AG04450 (cell line): ENCODE measurements at regions not wholly inside any gene's neighbourhood (a gene's known extent, or its start where the extent isn't known, plus 50 kb on each side); places are given as distances from the start of the nearest gene placed in this dataset.
A peak's percentile ranks its signal among the peaks of the same experiment; 100 is the strongest.

Experiments used
- CTCF ChIA-PET: fragments of 300-600, 350-600 bp; formaldehyde crosslinking; extraction: SDS; loops from one replicate; lab custom pipeline; 2022; ENCODE audit warnings: antibody characterized with exemption, inconsistent platforms; lab: Charles Lee
- POLR2A ChIA-PET: fragments of 350-600 bp; formaldehyde crosslinking; extraction: SDS; loops from one replicate; lab custom pipeline; 2021; ENCODE audit warnings: antibody characterized with exemption, inconsistent platforms; lab: Yijun Ruan, JAX
- DNase-seq: peaks from one replicate; pipeline ENCODE4 v3.0.0-alpha.2; 2011; ENCODE audit warnings: low read depth, low spot score
- H3K27ac ChIP-seq: one replicate; pipeline ENCODE4 v1.5.1; 2012; ENCODE audit warnings: low read depth, low read length, control low read depth
- H3K27me3 ChIP-seq: one replicate; pipeline ENCODE4 v1.6.0; 2012; ENCODE audit warnings: low read length; ENCODE audit not compliant: control insufficient read depth, insufficient read depth
- H3K4me3 ChIP-seq: 2 replicates; pipeline ENCODE4 v1.5.1; 2011; ENCODE audit warnings: mild to moderate bottlenecking, low read depth, low read length, control low read depth
- H3K9me3 ChIP-seq: 2 replicates; pipeline ENCODE4 v1.5.1; 2012; ENCODE audit warnings: low read length; ENCODE audit not compliant: control insufficient read depth, insufficient read depth
- TF ChIP-seq, protein P1 (sequence below): IDR thresholded peaks from 2 replicates; pipeline ENCODE4 v1.5.1; 2011; ENCODE audit warnings: low read depth, low read length, control low read depth, inconsistent platforms

DNA sequence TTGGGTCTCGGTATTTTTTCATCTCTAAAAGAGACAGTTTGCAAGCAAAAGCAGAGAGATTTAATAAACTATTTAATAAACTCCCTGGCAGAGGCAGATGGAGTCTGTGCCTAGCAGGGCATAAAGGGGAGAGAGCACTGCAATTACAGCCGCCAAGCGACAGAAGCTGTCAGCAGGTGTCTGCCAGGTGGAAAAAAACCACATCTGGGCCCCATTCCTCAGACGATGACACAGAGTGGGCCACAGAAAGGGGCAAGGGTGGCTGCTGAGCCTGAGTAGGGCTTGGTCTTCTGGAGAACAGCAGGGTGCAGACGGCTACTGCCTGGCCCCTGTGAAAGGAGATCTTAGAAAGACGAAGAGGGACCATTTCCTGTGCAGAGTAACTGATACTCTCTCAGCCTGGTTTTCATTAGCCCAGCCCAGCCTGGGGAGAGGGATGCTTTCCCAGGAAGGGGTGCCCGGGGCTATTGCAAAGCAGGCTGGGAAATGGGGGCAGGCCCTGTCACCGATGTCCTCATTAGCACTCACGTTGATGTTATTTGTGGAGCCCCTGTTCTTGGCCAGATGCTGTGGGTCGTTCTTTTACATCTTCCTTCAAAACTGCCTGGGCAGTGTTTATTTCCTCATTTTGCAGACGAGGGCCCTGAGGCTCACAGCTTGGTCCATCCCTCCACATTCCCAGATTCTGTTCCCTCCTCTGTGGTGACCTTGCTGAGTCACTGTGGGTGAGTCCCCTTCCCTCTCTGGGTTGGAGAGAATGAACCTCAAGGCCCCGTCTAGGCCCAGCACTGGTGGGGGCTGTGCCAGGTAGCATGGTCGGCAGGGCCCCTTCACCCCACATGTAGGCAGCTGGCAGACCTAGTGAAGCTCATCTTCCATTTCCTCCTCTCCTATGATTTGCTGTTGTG is 472.7 kb downstream of the PTPRU start:
- CTCF ChIA-PET = interaction anchor here (0.7 to 2.4 kb wide), 4 partner anchors 11 to 671 kb away, joined by 3 to 18 read pairs (median 4); no protein-coding TSS in a partner anchor
- Histone ChIP-seq H3K9me3 (no peaks in the 10 kb centered on the region; the same call in 1 of the 2 replicates), H3K27me3 (no peaks in the 10 kb centered on the region), H3K4me3 (no peak overlapping the region), H3K27ac (peak overlapping the region; percentile 99)
- POLR2A ChIA-PET = no interaction called here
- peak; percentile 63 for DNase-seq
- TF ChIP-seq, protein P1, sequence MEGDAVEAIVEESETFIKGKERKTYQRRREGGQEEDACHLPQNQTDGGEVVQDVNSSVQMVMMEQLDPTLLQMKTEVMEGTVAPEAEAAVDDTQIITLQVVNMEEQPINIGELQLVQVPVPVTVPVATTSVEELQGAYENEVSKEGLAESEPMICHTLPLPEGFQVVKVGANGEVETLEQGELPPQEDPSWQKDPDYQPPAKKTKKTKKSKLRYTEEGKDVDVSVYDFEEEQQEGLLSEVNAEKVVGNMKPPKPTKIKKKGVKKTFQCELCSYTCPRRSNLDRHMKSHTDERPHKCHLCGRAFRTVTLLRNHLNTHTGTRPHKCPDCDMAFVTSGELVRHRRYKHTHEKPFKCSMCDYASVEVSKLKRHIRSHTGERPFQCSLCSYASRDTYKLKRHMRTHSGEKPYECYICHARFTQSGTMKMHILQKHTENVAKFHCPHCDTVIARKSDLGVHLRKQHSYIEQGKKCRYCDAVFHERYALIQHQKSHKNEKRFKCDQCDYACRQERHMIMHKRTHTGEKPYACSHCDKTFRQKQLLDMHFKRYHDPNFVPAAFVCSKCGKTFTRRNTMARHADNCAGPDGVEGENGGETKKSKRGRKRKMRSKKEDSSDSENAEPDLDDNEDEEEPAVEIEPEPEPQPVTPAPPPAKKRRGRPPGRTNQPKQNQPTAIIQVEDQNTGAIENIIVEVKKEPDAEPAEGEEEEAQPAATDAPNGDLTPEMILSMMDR = no peak

DNA sequence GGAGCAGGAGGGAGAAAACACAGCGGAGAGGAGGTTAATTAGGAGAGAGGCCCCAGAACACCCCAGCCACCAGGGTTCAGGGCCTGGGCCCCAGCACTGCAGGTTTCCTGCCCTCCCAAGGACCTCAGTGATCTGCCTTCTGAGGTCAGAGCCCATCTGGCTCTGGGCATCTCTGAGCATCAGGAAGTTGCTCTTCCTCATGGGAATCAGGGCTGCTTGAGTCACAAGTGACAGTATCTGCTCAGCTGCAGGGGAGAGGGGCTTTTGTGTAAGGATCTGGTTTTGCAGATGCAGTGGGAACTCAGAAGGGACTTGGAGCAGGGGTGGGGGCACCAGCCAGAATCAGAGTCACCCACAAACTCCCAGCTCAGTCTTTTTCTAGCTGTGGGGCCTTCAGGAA is 472.1 kb downstream of the PTPRU start:
- no peak for DNase-seq
- Histone ChIP-seq H3K27ac (peak overlapping the region; percentile 99), H3K27me3 (peaks cover 2% of the 10 kb centered on the region), H3K4me3 (no peak overlapping the region), H3K9me3 (no peaks in the 10 kb centered on the region; the same call in 1 of the 2 replicates)
- TF ChIP-seq, protein P1 = no peak
- ChIA-PET POLR2A (no interaction called here), CTCF (interaction anchor here (1.4 kb wide), 1 partner anchor 672 kb away, joined by 4 read pairs; no protein-coding TSS in a partner anchor)

DNA sequence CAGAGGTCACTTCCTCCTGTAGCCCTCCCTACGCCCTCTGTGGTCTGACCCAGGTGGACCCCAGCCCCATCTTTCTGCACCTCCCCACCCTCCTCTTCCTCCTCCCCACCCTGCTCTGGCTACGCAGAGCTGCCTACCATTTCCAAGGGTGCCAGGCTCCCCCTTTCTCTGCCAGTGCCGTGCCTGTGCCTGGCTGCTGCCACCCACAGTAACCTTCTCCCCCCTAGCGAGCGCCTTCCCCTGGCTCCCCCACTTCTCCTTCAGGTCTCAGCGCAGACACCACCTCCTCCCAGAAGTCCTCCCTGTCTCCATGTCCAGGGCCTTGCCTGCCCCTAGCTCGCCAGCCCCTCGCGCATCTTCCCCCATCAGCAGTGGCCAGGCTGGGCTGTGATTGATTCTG is 471.5 kb downstream of the PTPRU start:
- Histone ChIP-seq H3K4me3 (no peak overlapping the region), H3K27ac (peak overlapping the region; percentile 99), H3K27me3 (peaks cover 2% of the 10 kb centered on the region), H3K9me3 (no peaks in the 10 kb centered on the region; the same call in 1 of the 2 replicates)
- ChIA-PET POLR2A (no interaction called here), CTCF (no interaction called here)
- TF ChIP-seq, protein P1 = no peak
- DNase-seq = no peak

DNA sequence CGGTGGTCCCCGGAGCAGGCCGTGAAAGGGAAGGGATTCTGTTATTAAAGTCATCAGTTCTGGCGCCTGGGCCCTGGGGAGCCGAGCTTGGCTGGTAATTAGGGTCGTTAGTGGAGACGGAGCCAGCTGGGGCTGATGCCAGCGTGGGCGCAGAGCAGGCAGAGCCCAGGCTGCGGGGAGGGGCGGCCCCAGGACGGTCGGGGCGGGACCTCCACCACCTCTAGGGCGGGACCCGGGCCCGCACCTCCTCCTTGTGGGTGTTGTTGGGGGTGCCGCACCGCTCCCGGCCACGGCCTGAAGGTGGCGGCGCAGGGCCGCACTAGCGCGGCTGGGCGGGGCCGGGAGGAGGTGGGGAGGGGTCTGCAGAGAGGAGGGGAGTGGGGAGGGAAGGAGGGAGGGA is 470.6 kb downstream of the PTPRU start:
- ChIA-PET CTCF (interaction anchor here (4.7 kb wide), 1 partner anchor 13 kb away, joined by 43 read pairs; no protein-coding TSS in a partner anchor), POLR2A (no interaction called here)
- TF ChIP-seq, protein P1 = peak; percentile 72
- DNase-seq = no peak
- Histone ChIP-seq H3K27me3 (peaks cover 4% of the 10 kb centered on the region), H3K9me3 (no peaks in the 10 kb centered on the region; the same call in 1 of the 2 replicates), H3K4me3 (peak overlapping the region; percentile 25; the same call in 1 of the 2 replicates), H3K27ac (no peak overlapping the region)

DNA sequence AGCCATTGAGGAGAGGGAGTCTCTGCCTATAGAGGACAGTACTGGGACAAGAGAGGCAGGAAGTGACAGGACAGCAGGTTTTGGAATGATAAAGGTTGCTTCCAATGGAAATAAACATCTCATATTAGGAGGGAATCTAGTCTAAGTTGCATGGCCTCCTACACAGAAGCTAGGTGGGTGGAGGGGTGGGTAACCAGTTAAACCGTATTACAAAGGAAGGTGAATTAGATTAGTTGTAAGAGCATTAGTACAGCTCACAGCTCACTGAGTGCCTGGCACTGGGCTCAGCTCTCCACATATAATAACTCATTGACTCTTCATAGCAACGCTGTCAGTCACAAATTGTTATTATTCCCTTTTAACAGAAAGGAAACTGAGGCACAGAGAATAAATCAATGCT is 468.1 kb downstream of the PTPRU start:
- TF ChIP-seq, protein P1 = no peak
- no peak overlapping the region for H3K27ac ChIP-seq
- POLR2A ChIA-PET = no interaction called here
- H3K27me3 ChIP-seq = peaks cover 4% of the 10 kb centered on the region
- no peaks in the 10 kb centered on the region; the same call in 1 of the 2 replicates for H3K9me3 ChIP-seq
- DNase-seq = no peak
- no peak overlapping the region for H3K4me3 ChIP-seq
- CTCF ChIA-PET = interaction anchor here (0.5 to 4.7 kb wide), 18 partner anchors 8 to 1576 kb away, joined by 3 to 70 read pairs (median 4); no protein-coding TSS in a partner anchor
